Stimulated activated CD4-positive, alpha-beta T cell treated with anti-CD3 and anti-CD28 coated beads, Interleukin-4, amount 100 ng/mL, for 1 hour (primary cell): ENCODE measurements at regions not wholly inside any gene's neighbourhood (a gene's known extent, or its start where the extent isn't known, plus 50 kb on each side); places are given as distances from the start of the nearest gene placed in this dataset.

Experiments
- DNase-seq: peaks from one replicate; pipeline ENCODE4 v3.0.0-alpha.2; 2020

DNA sequence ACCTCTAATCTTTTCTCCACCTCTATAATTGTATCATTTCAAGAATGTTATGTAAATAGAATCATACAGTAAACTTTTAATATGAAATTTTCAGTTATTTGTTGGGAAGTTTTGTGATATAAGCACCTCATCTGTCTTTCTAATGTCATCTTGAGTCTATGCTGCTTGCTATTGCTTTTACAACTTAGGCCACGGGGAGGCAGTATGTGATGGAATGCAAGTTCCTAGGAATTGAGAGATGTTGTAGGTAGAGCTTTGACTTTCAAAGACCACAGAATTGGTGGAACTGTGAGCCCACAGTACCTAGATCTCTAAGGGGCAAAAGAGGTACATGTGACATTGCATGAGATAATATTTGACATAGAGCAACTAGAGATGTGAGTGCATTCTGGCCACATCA lies 328.3 kb downstream of the MFSD1 start:
- DNase-seq, result no peak

DNA sequence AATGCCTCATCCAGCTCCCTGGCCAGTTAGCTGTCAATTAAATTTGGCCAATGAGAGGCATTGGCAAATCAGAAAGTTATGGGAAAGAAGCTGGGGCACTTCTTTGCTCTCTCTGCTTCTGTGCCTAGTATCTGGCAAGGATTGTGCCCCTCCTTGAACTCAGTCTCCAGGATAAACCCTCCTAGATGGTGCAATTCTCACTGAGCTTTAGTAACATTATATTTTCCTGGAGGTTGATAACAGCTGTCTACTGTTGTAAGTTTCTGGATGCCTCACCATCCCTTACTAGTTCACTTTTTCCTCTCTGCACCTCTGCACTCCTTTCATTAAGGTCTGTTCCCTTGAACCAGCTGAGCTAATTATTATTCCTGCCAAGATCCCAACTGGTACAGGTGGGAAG lies 329.5 kb downstream of the MFSD1 start:
- no peak for DNase-seq

DNA sequence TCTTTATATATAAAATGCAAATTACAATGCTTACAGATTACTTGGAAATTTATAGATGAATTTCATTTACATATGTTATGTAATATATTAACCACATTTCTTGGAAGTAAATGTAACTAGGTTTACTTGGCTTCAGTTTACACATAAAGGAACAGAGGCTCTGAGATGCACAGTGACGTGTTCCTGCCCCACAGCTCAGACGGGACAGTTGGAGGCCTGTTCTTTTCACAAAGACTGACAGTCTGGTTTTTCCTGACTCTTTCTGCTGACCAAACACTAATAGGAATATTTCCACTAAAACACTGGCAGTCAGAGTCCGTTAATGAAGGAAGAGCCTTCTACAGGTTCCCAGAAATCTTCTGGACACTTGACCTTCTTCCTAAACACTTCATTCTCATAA lies 336.1 kb downstream of the MFSD1 start:
- no peak for DNase-seq

DNA sequence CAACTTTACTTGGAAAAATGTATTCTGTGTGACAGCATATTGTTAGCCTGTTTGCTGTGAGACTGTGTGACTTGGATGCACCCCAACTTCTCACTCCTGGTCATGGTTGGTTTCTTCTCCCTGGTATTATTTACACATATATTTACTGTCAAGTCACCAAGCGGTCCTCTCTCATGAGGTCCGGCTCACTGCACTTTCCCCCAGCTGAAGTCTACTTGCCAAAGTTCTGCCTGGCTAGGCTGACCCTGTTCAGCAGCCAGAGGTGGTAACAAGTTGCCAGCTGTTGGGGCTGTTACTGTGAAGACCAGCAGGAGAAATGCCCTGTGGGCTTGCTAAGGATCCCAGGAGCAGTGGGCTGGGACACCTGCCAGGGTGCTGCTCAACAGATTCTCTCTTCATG lies 337.5 kb downstream of the MFSD1 start:
- DNase-seq, result no peak

DNA sequence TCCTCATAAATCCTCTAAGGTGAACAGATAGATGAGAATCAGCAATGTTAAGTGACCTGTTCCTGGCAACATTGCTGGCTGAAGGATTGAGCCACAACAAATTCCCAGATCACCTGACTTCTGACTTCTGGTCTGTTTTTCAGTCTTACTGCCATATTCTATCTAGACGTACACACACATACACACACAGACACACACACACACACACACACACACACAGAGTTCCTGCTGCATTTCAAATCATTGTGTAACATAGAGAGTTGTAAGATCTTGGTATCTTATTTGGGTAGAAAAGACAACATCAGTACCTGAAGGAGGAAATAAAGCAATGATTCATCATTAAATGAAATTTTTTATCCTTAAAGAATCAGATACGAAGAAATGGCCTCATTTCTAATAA lies 342.6 kb downstream of the MFSD1 start:
- no peak for DNase-seq

DNA sequence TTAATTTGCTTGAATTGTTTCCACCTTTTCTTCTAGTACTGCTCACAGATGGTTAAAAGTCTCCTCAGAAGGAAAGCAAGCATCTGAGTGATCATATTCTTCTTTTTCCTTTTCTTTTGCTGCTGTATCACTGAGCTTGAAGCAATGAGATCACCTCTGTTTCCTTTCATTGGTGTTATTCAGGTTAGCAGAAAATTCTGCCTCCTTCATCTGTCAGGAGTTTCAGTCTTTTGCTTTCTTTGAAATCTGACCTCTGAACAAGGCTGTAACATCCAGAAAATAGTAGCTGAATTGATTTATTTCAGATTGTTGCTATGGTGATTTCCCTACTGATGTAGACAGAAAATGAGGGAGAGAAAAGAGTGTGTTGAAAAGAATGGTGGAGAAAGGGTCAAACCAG lies 343.0 kb downstream of the MFSD1 start:
- DNase-seq, result no peak

DNA sequence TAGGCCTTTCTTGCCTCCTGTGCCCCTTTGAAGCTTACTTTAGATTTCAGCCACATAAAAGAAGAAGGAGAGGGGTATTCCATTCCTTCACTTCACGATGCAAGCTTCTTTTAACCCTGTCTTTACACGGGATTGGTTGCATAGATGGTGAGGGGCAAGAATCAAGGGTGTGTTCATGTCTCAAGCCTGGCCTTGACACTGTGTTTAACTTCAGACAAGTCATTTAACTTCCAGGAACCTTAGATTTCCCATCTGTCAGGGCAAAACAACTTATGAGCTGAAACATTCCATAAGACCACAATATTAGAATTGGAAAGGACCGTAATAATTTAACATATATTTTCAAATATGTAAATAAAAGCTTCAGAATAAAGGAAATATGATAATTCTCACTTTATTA lies 344.5 kb downstream of the MFSD1 start:
- DNase-seq, result no peak

DNA sequence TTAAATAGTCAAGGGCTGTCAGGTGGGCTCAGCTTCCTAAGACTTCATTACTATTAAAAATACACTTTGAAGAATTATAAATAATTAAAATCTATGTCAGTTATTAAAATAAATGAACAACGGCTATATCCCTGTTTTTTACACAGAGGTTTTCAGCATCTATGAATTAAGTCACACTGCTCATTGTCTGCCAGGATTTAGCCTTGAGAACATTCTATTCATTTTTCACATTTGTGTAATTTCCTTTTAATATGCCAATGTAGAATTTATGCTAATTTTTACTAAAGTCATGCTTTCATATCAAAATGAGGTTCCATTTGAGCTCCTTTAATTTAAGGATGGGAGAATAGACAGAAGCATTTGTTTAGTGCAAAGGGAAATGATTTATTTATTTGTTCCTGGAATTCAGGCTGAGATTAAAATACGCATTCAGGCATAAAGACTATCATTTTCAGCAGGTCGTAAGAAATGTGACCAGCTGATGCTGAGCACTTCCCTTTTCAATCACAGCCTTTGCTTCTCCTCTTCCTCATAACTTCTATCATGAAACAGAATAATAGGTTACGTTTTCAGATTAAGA lies 345.1 kb downstream of the MFSD1 start:
- no peak for DNase-seq

DNA sequence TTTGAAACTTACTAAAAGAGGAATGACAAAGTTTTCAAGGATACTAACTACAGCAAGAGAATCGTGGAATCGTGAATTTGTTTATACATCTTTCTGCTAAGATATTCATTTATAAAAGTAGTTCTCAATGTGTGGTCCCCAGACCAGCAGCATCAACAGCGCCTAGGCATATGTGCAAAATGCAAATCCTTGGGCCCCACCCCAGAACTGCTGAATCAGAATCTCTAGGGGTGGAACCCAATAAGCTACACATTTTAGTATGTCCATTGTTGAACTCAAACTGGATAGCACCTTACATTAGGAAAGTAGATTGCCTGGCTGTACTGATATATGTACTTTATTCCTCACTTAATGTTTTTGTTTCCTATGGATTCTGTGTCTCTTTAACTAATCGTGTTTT lies 346.0 kb downstream of the MFSD1 start:
- DNase-seq, result no peak

DNA sequence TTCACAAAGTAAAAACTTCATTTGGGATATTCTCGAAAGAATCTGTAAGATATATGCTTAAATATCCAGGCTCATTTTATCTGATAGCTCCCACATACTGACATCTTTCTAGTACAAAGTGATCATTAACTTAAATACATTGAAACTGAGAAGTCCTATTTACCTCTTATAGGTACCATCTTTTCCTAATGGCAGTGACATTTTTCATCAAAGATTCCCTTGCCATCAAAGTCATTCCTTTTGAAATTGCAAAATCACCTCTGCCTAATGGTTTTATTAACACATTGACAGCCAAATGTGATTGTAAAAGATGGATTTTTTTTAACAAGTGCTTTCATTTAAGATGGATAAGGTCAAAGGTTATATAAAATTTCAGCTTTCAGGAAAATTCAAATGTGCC lies 346.6 kb downstream of the MFSD1 start:
- DNase-seq, result no peak

DNA sequence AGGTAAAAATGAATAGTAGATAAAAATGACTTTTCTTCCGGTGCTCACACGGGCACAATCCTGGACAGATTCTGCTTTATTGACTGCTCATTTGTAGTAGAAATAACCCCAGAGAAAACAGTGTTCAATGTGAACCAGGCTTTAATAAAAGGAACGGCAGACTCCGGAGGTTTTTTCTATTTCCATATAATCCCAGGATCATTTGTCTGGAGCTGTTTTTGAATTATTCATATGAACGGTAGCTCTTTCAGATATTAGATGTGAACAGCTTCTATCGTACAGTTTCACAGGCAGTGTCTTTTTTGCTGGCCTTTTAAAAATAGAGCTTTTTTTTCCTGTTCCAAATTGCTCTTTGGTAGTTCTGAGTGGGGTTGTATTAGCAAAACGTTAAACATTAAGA lies 347.3 kb downstream of the MFSD1 start:
- no peak for DNase-seq

DNA sequence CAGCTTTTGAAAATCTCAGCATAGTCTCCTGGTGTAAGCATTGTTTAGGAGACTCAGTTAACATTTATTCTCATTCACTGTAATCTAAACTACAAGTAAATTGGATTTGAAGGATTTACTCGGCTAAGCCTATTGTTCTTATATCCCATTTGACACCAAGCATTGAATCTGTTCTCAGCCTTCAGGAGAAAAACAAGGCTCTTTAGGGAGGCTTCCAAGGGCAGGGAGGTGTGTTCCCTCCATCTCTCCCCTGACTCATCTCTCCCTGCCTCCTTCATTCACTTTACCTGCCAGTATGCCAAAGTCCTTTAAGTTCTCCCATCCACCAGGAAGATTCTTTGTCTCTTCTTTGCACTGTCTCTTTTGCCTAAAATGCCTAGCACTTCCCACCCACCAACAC lies 347.8 kb downstream of the MFSD1 start:
- no peak for DNase-seq

DNA sequence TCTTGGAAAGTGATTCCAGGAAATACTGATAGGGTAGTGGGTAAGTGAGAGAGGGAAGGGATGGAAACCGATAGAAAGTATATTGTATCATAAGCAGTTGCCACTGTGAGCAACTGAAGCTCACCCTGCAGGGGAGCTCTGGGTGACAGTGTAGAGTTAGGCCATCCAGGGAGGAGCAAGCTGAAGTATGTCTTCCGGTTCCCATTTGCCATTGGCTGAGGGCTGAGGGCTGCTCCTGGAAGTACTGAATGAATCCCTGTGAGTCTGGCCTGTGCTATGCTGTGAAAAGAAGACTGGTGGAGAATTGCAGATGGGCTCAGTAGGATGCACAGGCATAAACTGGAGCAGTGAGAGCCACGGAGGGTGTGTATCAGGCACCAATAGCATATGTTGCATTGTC lies 348.3 kb downstream of the MFSD1 start:
- DNase-seq, result no peak

DNA sequence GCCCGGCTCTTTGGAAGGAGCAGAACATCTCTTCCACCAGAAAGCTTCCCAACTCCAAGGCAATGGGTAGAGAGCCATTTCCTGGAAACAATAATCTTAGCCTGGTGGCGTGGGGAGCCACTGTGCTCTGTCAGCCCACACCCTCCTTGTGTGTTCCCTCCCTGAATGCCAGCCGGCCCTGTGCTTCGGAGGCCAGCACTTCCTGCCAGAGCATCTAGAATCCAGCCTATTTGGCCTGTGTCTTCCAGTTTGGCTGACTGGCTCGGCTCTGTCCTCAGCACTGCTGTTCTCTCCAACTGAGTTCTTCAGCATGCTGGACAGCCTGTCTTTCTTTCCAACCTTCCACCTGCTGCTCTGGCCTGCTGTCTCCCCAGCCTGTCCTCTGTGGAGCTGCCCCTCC lies 349.3 kb downstream of the MFSD1 start:
- DNase-seq, result no peak

DNA sequence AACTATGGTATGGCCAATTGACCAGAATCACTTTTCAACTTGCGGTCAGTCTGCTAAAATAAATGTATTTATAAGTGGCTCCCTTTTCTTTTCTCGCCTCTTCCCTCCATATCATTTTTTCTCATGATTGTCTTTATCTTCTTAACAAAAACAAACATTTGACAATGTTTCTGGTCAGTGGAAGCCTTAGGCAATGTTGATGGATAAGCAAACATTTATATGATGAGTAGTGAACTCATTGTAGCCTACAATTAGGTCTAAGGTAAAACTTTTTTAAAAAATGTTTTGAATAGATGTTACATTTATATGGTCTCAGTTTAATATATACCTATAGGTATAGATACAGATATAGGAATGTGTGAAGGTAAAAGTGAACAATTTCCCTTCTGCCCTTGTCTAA lies 355.4 kb downstream of the MFSD1 start:
- no peak for DNase-seq

DNA sequence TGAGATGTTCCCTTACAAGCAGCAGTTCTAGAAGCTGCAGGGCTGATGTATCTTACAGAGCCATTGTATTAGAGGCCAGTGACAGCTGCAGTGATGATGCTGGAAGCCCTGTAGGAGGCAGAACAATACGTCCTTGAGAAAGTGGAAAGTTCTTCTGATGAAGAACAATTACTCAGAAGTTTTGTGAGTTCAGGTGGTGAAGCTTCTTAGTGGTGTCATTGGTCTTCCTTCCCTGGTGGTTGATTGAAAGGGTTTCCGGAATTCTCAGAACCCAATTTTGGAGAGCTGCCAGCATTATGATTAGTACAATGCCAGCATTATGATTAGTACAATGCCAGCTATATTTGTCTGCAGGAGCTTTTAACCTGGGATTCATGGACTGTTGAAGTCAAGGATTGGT lies 356.4 kb downstream of the MFSD1 start:
- DNase-seq, result no peak

DNA sequence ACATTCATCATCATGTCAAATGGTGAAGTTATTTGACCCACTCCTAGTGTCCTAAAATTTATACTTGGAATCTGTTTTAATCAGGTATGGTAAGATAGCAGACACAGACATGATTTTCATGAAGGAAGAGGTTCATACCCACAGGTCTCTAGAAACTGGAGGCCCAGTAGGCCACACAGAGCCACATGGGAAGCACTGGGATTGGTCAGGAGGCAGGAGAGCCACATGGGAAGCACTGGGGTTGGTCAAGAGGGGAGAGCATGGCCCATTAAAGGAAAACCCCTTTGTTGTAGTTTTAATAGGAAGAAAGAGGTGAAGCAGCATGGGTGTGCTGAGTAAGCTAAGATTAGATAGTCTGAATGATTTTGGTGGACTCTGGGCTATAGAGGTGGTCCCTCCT lies 356.9 kb downstream of the MFSD1 start:
- DNase-seq, result no peak

DNA sequence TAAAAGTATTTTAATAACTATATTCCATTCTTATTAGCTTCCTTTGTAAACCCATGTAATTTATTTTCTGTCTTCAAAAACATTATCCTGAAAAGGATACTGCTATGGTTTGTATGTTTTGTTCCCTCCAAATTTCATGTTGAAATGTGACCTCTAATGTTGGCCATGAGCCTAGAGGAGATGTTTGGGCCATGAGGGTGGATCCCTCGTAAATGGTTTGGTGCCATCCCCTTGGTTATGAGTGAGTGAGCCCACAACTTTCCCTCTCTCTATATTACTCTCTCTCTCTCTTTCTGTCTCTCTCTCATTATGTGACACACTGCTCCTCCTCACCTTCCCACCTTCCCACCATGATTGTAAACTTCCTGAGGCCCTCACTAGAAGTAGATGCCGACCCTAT lies 357.7 kb downstream of the MFSD1 start:
- no peak for DNase-seq

DNA sequence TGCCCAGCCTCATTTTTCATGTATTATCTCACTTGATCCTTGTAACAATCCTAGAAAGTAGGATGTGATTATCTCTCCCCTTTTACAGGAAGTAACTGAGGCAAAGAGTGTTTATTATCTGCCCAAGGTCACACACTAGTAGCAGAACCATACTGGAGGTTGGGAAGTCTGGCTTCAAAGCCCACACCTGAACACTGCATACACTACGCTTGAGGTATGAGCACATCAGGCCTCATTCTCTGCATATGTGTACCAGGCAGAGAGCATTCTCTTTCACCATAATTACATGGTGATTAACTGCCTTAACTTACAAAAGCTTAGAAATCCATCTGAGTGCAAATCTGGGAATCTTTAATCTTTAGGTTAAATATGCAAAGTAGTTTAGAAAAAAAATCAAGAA lies 361.8 kb downstream of the MFSD1 start:
- DNase-seq, result no peak

DNA sequence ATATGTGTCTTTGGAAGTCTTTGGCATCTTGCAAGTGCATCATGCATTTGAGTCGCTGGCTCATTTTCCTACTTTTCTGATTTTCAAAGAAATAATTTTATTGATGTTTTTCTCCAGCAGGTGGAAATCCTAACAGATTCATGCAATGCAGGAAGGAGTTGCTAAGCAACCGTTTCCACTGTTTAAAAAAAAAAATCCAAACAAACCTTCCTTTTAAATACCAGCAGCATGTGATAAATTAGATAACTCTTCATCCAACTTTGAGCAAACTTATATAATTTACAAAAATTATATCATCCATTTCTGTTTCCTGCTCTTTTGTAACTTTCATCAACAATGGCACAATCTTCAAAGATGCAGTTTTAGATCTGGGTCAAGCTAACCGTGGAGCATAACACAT lies 364.1 kb downstream of the MFSD1 start:
- no peak for DNase-seq

DNA sequence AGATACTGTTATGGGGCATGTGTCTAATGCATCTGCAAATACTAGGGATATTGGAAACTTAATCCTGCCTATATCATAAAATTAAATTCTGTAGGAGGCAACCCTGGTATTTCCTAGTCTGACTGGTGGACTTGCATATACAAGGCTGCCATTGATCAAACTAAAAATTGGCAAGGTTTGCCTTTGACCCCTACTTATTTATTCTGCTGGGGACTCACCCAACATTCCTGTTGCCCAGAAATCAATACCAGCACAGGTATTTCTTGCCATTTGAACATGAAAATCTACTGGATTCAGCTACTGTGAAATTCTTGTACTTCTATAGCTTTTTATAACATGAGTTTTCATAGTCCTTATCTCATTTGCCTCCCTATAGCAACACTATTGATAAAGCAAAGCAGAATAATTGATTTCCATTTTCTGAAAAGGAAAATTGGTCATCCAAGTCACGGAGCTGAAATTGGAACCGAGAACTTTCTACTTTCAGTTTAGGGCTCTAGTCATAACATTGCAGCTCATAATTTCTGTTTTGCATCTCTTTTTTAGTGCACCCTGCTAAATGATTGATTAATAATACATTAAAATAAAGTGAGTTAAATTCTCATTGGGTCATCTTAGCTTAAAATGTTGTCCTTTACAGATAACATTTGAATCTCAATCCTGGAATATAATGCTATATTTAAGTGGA lies 365.2 kb downstream of the MFSD1 start:
- no peak for DNase-seq

DNA sequence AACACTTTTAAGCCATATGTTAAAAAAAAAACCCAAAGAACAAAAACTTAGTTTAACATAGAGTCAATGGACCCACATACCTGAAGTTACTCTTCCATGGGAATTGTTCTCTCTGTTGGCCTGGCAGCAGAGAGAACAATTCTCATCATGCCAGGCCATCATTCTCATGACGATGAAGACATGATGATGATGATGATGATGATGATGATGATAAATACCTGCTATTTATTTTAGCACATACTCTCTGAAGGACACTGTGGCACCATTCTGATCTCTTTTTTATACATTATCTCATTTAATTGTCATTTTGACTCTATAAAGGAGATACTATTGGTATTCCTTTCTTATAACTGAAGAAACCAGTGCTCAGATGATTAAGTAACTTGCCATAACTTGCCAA lies 366.9 kb downstream of the MFSD1 start:
- DNase-seq, result no peak

DNA sequence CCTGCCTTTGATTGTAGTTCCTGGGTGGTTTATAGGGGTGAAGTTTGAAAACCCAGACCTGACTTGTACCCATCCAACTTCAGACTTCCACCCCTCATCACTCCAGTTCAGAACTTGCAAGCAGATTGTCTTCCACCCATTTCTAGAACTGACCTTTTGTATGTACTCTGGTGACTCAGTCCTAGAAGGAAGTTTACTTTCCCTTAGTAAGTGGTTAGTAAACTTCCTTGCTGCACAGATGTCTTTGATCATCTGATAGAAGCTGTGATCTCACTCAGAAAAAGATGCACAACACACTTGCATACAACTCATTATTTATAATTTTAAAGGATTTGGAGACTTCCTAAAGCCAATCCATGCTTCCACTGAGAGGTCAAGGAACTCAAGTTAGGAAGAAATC lies 368.0 kb downstream of the MFSD1 start:
- DNase-seq, result no peak

DNA sequence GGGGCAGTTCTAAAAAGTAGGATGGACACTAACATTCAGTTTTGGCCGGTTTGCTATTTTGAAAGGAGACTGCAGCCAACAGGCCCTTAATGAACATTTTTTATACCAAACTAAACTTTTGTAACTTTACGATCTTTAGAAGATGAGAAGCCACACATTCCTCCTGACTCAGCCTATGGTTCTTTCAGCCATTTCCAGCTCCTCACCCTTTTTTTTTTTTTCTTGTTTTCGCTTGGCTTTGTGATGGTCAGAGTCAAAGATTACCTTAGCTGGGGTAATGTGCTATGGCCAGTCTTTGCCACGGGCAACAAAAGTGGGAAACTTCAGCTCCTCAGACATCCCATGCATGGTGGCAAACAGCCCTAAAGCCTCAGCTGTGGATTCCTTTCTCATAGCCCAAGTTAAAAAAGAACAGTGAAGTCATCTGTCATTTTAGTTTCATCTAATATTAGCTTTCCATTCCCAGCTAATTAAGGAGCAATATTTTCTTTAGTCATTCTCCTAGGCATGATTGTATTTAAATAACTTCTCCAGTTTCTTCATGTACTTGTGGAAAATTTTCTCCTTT lies 368.7 kb downstream of the MFSD1 start:
- DNase-seq, result no peak

DNA sequence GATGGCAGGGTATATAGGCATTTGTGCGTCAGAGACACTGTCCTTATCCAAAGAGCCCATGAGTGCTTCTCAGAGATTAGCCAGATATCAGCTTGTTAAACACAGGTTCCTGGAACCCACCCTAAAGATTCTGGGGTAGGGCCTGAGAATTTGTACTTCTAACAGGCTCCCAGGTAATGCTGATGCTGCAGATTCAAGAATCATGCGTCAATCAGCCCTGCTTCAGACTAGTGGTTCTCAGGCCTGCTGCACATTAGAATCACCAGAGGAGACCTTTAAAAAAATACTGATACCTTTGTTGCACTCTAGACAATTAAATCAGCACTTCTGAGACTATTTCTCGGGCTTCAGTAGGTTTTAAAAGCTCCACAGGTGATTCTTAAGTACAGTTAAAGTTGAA lies 369.5 kb downstream of the MFSD1 start:
- DNase-seq, result no peak
